Omental fat pad (tissue), 3 donors: ENCODE measurements at regions not wholly inside any gene's neighbourhood (a gene's known extent, or its start where the extent isn't known, plus 50 kb on each side); places are given as distances from the start of the nearest gene placed in this dataset.

Experiments
- ATAC-seq: fragments of 150-250 bp; one replicate; pipeline ENCODE4 v1.9.1; 2016; ENCODE audit warnings: mild to moderate bottlenecking, moderate library complexity; ENCODE audit not compliant: low FRiP score
- DNase-seq: peaks from one replicate; pipeline ENCODE4 v3.0.0-alpha.2; 2019; ENCODE audit warnings: low spot score
- TF ChIP-seq, protein P1 (sequence below), 3 donors: fragments of 450-650 bp; IDR thresholded peaks; one replicate each; pipeline ENCODE4 v1.5.1; 2016 to 2017; ENCODE audit warnings: antibody characterized with exemption in 3 of 3, mild to moderate bottlenecking in 3 of 3, moderate library complexity in 2 of 3

DNA sequence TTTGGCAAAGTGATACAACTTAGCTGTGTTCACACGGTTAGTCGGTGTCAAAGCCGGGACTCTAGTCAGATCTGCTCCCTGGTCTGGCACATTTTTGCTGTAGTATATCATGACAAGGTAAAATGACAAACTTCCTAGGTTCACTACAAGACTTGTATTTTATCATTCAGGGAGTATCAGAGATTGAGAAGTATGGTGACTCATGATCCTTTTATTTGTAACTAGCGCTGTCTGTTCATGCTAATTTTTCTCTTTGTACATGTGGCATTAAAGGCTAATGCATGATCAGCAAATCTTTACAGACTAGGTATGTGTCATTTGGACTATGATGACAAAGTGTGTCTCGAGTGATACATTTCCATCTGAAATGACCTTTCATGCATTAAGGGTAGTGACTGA is 326.7 kb downstream of the SIPA1L2 start:
- DNase-seq: no peak
- ATAC-seq: no peak
- TF ChIP-seq, protein P1, sequence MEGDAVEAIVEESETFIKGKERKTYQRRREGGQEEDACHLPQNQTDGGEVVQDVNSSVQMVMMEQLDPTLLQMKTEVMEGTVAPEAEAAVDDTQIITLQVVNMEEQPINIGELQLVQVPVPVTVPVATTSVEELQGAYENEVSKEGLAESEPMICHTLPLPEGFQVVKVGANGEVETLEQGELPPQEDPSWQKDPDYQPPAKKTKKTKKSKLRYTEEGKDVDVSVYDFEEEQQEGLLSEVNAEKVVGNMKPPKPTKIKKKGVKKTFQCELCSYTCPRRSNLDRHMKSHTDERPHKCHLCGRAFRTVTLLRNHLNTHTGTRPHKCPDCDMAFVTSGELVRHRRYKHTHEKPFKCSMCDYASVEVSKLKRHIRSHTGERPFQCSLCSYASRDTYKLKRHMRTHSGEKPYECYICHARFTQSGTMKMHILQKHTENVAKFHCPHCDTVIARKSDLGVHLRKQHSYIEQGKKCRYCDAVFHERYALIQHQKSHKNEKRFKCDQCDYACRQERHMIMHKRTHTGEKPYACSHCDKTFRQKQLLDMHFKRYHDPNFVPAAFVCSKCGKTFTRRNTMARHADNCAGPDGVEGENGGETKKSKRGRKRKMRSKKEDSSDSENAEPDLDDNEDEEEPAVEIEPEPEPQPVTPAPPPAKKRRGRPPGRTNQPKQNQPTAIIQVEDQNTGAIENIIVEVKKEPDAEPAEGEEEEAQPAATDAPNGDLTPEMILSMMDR (IDR thresholded peaks at IDR 0.05): no peak

DNA sequence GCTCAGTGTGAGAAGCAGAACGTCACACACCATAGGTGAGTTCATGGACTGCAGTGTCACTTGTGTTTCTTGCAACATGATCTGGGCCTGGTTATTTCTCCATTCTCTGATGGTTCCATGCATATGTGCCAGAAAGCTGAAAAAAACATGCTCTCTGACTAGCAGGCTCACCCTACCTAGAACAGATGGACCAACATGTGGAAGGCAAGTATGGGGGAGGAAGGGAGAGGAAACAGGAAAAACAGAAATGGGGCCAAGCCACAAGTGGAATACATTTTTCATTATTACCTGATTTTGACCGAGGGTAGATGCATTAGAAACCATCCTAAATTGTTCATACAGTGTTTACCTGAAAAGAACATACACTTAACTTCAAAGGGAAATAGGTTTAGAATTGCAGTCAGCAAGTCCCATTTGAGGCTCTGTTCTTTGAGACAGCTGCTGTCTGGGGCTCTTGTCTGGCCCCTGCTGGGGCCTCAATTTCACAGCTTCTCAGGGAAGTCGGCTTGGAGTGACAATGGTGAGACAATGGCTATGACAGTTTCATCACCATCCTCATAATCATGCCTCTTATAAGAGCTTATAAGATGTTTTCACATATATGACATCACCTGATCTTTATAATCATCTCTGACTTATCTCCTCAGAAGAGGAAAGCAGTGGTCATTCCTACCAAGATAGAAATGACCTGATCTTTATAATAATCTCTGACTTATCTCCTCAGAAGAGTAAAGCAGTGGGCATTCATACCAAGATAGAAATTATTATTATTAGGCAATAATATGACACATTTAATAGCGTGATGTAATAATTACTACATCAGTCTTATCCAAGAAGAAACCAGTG is 327.3 kb downstream of the SIPA1L2 start:
- no peak for DNase-seq
- TF ChIP-seq, protein P1 (IDR thresholded peaks at IDR 0.05): no peak
- ATAC-seq: no peak

DNA sequence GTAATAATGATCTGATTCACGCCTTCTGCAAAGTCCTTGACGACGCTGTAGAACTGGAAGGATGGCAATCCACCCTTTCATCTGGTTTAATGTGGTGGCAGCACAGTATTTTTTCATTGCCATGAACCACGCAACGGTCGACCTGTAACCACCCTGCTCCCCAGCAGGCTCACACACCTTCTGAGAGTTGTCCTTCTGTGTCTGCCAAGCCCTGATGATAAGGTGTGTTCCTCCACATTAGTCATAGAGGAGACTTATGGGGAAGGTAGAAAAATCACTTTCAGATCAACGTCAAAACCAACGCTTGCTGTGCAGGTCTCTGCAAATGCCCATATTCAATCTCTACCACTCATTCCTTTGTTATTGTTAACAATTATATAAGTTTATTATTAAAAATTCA is 328.7 kb downstream of the SIPA1L2 start:
- ATAC-seq (no peak), DNase-seq (no peak)
- TF ChIP-seq, protein P1 (IDR thresholded peaks at IDR 0.05): no peak

DNA sequence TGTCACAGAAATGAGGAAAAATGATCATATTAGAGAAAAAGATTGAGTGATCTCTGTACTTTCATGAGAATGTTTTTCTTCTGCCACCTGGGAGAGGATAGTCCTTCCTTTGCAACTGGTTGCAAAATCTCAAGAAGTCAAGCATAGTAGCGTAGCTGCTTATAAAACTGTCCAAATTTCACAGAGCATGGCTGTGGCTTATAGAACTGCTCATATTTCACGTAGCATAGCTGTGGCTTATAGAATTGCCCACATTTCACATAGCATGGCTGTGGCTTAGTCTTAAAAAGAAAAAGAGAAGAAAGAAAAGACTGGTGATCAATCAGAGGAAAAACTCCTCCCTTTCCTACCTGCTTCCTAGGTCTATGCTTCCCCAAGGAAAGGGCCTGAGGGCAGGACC is 329.5 kb downstream of the SIPA1L2 start:
- ATAC-seq (no peak), DNase-seq (no peak)
- TF ChIP-seq, protein P1 (IDR thresholded peaks at IDR 0.05): no peak

DNA sequence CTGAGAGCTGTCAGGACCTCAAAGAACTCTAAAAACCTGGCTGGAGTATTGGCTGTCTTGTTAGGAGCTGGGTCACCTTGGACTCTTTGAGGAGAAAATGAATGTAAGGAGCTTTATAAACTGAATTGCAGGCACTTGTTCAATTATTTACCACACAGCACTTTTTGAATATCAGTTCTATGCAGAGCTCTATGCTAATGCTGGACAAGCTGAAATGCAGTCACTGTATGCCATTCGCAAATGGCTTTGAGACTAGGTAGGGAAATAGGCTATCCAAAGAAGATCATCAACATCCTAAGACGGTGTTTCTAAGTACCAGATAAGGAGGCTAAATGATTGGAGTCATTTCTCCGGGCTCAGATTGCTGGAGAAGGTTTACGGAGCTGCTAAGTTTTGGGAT is 333.5 kb downstream of the SIPA1L2 start:
- no peak for DNase-seq
- TF ChIP-seq, protein P1 (IDR thresholded peaks at IDR 0.05): no peak
- ATAC-seq: no peak

DNA sequence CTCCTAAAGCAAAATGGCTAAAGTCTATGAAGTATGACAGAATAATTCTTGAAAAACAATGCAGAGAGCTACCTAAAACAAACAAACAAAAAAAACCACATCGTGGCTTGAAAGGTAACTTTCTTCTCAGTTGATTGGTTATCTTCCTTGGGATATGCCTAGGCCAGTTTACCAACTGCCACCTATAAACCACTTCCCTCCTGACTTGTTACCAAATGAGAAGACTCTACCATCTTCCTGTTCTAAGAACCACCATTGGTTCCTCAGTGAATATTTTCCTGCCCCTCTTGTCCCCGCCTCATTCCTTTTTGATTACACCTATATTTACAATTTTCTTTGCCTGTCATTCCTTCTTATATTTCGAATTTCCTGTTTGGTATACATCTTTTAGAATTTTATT is 336.6 kb downstream of the SIPA1L2 start:
- TF ChIP-seq, protein P1 (IDR thresholded peaks at IDR 0.05): no peak
- DNase-seq (no peak), ATAC-seq (no peak)

DNA sequence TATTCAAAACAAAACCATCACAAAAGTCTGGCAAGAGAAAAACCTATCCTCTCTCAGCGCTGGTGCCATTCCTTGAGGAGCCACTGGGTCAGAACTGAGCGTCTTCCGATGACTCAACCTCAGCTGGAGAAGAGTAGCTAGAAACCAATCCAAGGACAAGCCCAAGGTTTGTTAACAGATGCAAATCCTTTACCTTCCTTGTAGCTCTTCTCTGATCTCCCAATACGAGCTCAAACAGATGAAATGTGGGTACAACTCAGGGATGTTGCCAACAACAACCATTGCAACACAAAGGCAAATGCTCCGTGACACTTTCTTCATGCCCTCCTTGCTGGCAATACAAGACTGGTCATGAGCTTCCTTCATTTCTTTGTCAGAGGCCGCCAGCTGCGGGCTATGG is 337.1 kb downstream of the SIPA1L2 start:
- TF ChIP-seq, protein P1 (IDR thresholded peaks at IDR 0.05): no peak
- no peak for DNase-seq
- ATAC-seq: no peak
